ENCODE measurements at regions not wholly inside any gene's neighbourhood (a gene's known extent, or its start where the extent isn't known, plus 50 kb on each side); places are given as distances from the start of the nearest gene placed in this dataset.
A peak's percentile ranks its signal among the peaks of the same experiment; 100 is the strongest.

GRCh38 chr14:89468566-89468965 lies 51.5 kb upstream of the FOXN3 start:
- Histone ChIP-seq H3K4me2 (ENCODE audit: insufficient read depth, low read length) (peak overlapping the region; percentile 76; the same call in 1 of the 2 replicates), H3K4me1 (replicated peaks in 1 of 2; ENCODE audit: control insufficient read depth in 2 of 2, insufficient read depth in 2 of 2, low read length in 2 of 2) (peaks cover 5 to 15% of the 10 kb centered on the region in 2 experiments; a peak in 4 of 5 replicates), H3K9me1 (ENCODE audit: control insufficient read depth, insufficient read depth, low read length) (no peaks in the 10 kb centered on the region), H3K79me2 (ENCODE audit: control insufficient read depth, insufficient read depth, low read length) (no peaks in the 10 kb centered on the region), H3K36me3 (ENCODE audit: control insufficient read depth, insufficient read depth, low read length) (no peaks in the 10 kb centered on the region), H3K27me3 (ENCODE audit: control insufficient read depth in 2 of 2, insufficient read depth in 2 of 2, low read length in 2 of 2) (no peaks in the 10 kb centered on the region), H4K20me1 (replicated peaks; ENCODE audit: control insufficient read depth, insufficient read depth, low read length) (peaks cover 6% of the 10 kb centered on the region; the same call in 1 of the 2 replicates), H3K4me3 (no peak overlapping the region), H2AFZ (ENCODE audit: low read depth, low read length) (peak overlapping the region; percentile 23; the same call in 1 of the 2 replicates), H3K9ac (ENCODE audit: insufficient read depth in 1 of 2, low read depth in 2 of 2, low read length in 2 of 2) (no peak overlapping the region), H3K9me3 (replicated peaks; ENCODE audit: control insufficient read depth, insufficient read depth, low read depth, low read length) (no peaks in the 10 kb centered on the region), H3K27ac (ENCODE audit: extremely low read depth, low read depth, low read length) (no peak overlapping the region)
- WGBS (ENCODE audit: insufficient coverage, low coverage, missing lambda C conversion rate) = 18% methylated on average over 5 of the region's 6 CpGs
- FAIRE-seq = no peak
- ATAC-seq = no peak
- DNase-seq (ENCODE audit: extremely low read depth in 1 of 4, low spot score in 3 of 4) = no peak
- TF ChIP-seq HSF4 (CRISPR knock-in tag; IDR thresholded peaks at IDR 0.05; ENCODE audit: borderline replicate concordance) (no peak), GATAD2B (IDR thresholded peaks at IDR 0.05; ENCODE audit: borderline replicate concordance) (no peak), ZFP30 (CRISPR knock-in tag; IDR thresholded peaks at IDR 0.05; ENCODE audit: borderline replicate concordance) (no peak), ILF3 (IDR thresholded peaks at IDR 0.05; ENCODE audit: borderline replicate concordance) (no peak), TGIF2 (CRISPR knock-in tag; IDR thresholded peaks at IDR 0.05) (no peak), ZNF780A (CRISPR knock-in tag; IDR thresholded peaks at IDR 0.05) (no peak), U2AF1 (optimal IDR thresholded peaks at IDR 0.05; ENCODE audit: low read depth, low read length) (no peak), KDM5B (IDR thresholded peaks at IDR 0.05; ENCODE audit: insufficient replicate concordance, low read depth, low read length) (no peak), DLX4 (CRISPR knock-in tag; IDR thresholded peaks at IDR 0.05) (no peak), MXI1 (IDR thresholded peaks at IDR 0.05; ENCODE audit: low read depth, low read length) (no peak), CREB1 (IDR thresholded peaks at IDR 0.05) (no peak), CREB1 (CRISPR knock-in tag; IDR thresholded peaks at IDR 0.05) (no peak), TAF15 (IDR thresholded peaks at IDR 0.05; ENCODE audit: low read depth, low read length) (no peak), TEAD2 (tag; IDR thresholded peaks at IDR 0.05) (no peak), ATF2 (CRISPR knock-in tag; IDR thresholded peaks at IDR 0.05) (no peak), CREB3L1 (IDR thresholded peaks at IDR 0.05; ENCODE audit: borderline replicate concordance, low read depth) (no peak), MYBL2 (IDR thresholded peaks at IDR 0.05; ENCODE audit: low read depth) (no peak), MYBL2 (CRISPR knock-in tag; IDR thresholded peaks at IDR 0.05; ENCODE audit: borderline replicate concordance) (no peak), TFE3 (CRISPR knock-in tag; IDR thresholded peaks at IDR 0.05) (no peak)
- ChIA-PET POLR2A (no interaction called here), CTCF (ENCODE audit: low intra/inter-chr PET ratio) (no interaction called here)
- in situ Hi-C loops (cut with MboI) (no loop called here), intact Hi-C loops (cut with micrococcal nuclease) (no loop called here)
- no TSS peak for BruUV-seq (replicated peaks)
